ENCODE measurements at regions not wholly inside any gene's neighbourhood (a gene's known extent, or its start where the extent isn't known, plus 50 kb on each side); places are given as distances from the start of the nearest gene placed in this dataset.

- no peak for TF ChIP-seq CTCF (IDR thresholded peaks at IDR 0.05)
- TF ChIP-seq POLR2AphosphoS5 (IDR thresholded peaks at IDR 0.05): no peak
Observed at GRCh38 chr5:86463339-86463738, 154.4 kb upstream of the COX7C start.

Data from gastroesophageal sphincter (tissue), 3 donors.